GM12891 (cell line): ENCODE measurements at regions not wholly inside any gene's neighbourhood (a gene's known extent, or its start where the extent isn't known, plus 50 kb on each side); places are given as distances from the start of the nearest gene placed in this dataset.

Experiments used
- PAX5 ChIP-seq: IDR thresholded peaks from 2 replicates; pipeline ENCODE4 v1.6.1; 2011; ENCODE audit warnings: low read length, moderate library complexity, mild to moderate bottlenecking; ENCODE audit not compliant: insufficient read depth, severe bottlenecking
- POLR2A ChIP-seq: IDR thresholded peaks from 2 replicates; pipeline ENCODE4 v1.6.1; 2011; ENCODE audit warnings: low read depth, low read length, control low read depth
- POLR2AphosphoS5 ChIP-seq: IDR thresholded peaks from 2 replicates; pipeline ENCODE4 v1.6.1; 2011; ENCODE audit warnings: low read depth, low read length, control low read depth
- POU2F2 ChIP-seq: IDR thresholded peaks from 2 replicates; pipeline ENCODE4 v1.6.1; 2011; ENCODE audit warnings: low read depth, mild to moderate bottlenecking, control low read depth, low read length, moderate library complexity
- SPI1 ChIP-seq: IDR thresholded peaks from 2 replicates; pipeline ENCODE4 v1.6.1; 2011; ENCODE audit warnings: low read depth, low read length, control low read depth
- TAF1 ChIP-seq: IDR thresholded peaks from 2 replicates; pipeline ENCODE4 v1.6.1; 2011; ENCODE audit warnings: low read depth, low read length, control low read depth

DNA sequence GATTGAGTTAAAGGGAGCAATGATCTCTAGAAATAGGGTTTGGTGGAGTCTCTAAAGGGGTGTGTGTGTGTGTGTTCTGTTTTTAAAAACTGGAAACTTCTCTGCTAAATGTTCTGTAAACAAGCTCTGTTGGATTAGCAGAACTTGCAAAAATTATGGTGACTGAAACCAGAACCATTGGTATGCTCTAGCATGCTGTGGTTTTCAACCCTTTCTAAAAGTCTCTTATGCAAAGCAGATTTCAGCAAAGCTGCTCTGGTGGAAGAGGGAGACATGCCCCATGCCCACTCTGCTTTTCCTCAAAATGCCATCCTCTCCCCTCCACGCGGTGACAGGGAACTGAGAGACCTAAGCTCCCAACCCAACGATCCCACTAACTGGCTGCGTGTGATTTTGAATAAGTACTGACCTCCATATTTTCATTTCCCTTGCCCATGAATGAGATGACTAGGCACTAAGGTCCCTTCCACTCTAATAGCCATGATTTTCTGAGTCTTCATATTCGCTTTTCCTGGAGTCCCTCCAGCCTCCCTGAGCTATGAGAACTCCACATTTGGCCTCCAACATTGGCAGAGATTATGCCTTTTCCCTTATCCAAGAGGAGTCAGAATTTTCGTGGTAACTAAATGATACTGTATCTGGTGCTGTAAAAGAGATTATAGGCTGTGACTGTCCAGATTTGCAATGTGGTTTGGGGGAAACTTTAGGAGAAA is 117.3 kb upstream of the PALS2 start:
- TF ChIP-seq POLR2A (no peak), SPI1 (peak; percentile 43; the same call in 1 of the 2 replicates), TAF1 (no peak), POLR2AphosphoS5 (no peak), POU2F2 (peak; percentile 48; the same call in 1 of the 2 replicates), PAX5 (no peak)
